Cardiac muscle cell (in vitro differentiated cells and primary cell): ENCODE measurements at regions not wholly inside any gene's neighbourhood (a gene's known extent, or its start where the extent isn't known, plus 50 kb on each side); places are given as distances from the start of the nearest gene placed in this dataset.

Source experiments
- DNase-seq, 2 donors: peaks; one replicate each; pipeline versions ENCODE4 v3.0.0 to v3.0.0-alpha.2; 2010 to 2017; ENCODE audit warnings: low read depth in 1 of 2, low spot score in 1 of 2
- H3K27ac ChIP-seq: fragments of 200-600 bp; sonication (generic); 2 replicates; pipeline ENCODE4 v1.5.1; 2016
- H3K27me3 ChIP-seq: fragments of 200-600 bp; sonication (generic); 2 replicates; pipeline ENCODE4 v1.6.0; 2016; ENCODE audit warnings: control low read depth
- H3K36me3 ChIP-seq: fragments of 200-600 bp; sonication (generic); 2 replicates; pipeline ENCODE4 v1.5.1; 2016; ENCODE audit warnings: control low read depth
- H3K4me1 ChIP-seq: fragments of 200-600 bp; sonication (generic); 2 replicates; pipeline ENCODE4 v1.8.1; 2017; ENCODE audit warnings: low read depth, mild to moderate bottlenecking, mixed run types
- H3K4me3 ChIP-seq: fragments of 200-600 bp; sonication (generic); 2 replicates; pipeline ENCODE4 v1.5.1; 2016; ENCODE audit warnings: mild to moderate bottlenecking
- H3K9me3 ChIP-seq: fragments of 200-600 bp; sonication (generic); 2 replicates; pipeline ENCODE4 v1.5.1; 2017; ENCODE audit warnings: low read depth, mild to moderate bottlenecking, control low read depth
- TF ChIP-seq, protein P1 (sequence below): IDR thresholded peaks from 2 replicates; pipeline ENCODE4 v1.5.1; 2012; ENCODE audit warnings: low read depth, mild to moderate bottlenecking, low read length

DNA sequence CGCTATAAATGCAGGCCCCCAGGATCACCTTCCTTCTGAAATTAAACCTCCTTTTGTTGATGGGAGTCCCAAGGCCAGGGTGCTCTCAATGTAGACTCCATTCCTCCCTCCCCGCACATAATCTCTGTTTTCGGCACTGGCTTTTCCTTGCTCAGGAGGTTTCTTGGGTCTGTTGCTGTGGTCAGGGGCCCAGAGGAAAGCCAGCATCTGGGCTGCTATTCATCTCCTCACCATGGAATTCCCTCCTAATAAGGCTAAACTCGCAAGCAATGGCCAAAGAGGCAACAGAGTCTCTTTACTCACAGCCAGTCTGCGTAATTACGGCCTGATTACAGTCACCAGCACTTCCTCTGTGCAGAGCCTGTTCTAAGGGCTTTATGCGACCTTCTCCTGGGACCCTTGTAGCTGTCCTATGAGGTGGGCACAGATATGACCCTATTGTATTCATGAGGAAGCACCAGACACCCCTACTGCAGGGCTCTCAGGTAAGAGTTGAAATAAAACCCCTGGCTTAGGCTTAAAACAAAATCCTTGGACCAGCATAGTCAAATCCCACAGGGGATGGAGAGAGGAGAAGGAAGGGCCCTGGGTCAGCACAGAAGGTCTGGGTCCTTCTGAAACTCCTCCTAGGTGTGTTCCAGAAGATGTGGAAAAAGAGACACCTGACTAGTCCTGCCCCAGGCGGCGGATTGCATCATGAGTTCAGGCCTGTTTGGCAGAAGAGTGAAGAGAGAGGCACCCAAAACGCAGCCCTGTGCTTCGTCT lies 105.0 kb upstream of the SH3BP4 start:
- no peak overlapping the region for H3K4me3 ChIP-seq
- H3K27ac ChIP-seq, result no peak overlapping the region
- no peaks in the 10 kb centered on the region for H3K27me3 ChIP-seq
- H3K9me3 ChIP-seq, result no peaks in the 10 kb centered on the region
- no peaks in the 10 kb centered on the region for H3K36me3 ChIP-seq
- TF ChIP-seq, protein P1, sequence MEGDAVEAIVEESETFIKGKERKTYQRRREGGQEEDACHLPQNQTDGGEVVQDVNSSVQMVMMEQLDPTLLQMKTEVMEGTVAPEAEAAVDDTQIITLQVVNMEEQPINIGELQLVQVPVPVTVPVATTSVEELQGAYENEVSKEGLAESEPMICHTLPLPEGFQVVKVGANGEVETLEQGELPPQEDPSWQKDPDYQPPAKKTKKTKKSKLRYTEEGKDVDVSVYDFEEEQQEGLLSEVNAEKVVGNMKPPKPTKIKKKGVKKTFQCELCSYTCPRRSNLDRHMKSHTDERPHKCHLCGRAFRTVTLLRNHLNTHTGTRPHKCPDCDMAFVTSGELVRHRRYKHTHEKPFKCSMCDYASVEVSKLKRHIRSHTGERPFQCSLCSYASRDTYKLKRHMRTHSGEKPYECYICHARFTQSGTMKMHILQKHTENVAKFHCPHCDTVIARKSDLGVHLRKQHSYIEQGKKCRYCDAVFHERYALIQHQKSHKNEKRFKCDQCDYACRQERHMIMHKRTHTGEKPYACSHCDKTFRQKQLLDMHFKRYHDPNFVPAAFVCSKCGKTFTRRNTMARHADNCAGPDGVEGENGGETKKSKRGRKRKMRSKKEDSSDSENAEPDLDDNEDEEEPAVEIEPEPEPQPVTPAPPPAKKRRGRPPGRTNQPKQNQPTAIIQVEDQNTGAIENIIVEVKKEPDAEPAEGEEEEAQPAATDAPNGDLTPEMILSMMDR, result no peak
- H3K4me1 ChIP-seq, result peaks cover 30% of the 10 kb centered on the region
- DNase-seq, result no peak

DNA sequence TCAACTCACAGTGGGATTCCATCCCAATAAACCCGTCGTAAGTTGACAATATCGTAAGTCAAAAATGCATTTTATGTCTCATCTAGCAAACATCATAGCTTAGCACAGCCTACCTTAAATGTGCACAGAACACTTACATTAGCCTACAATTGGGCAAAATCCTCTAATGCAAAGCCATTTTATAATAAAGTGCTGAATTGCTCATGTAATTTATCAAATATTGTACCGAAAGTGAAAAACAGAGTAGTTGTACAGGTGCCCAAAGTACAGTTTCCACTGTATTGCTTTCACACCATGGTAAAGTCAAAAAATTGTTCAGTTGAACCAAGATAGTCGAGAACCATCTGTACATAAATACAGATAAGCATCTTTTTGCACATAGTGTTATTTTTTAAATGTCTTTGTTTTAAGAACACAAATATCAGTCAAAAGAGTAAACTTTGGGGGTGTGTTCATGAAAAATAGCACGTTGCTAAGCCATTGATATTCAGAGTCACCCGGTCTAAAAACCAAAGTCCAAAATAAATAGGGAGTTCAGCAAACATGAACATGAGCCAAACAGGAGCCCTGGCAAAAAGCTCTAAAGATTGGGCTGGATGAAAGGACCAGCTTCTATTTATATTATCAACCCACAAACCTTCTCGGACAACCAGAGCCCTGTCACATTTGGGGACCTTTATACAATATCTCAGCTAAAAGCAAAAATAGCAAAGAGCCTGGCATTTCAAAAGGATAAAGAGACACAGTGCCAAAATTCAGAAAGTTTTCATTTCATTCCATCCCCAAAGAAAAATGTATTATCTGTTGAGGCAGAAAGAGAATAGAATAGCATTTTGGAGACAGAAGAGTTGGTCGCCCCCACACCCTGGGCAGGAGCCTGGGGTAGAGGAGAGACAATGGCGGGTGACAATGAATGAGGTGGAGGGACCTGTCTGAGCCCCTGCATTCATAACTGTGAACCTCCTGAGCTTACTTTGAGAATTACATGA lies 105.9 kb upstream of the SH3BP4 start:
- TF ChIP-seq, protein P1, result no peak
- Histone ChIP-seq H3K4me1 (peaks cover 26% of the 10 kb centered on the region), H3K27ac (no peak overlapping the region), H3K36me3 (no peaks in the 10 kb centered on the region), H3K27me3 (no peaks in the 10 kb centered on the region), H3K4me3 (no peak overlapping the region), H3K9me3 (no peaks in the 10 kb centered on the region)
- DNase-seq, result no peak

DNA sequence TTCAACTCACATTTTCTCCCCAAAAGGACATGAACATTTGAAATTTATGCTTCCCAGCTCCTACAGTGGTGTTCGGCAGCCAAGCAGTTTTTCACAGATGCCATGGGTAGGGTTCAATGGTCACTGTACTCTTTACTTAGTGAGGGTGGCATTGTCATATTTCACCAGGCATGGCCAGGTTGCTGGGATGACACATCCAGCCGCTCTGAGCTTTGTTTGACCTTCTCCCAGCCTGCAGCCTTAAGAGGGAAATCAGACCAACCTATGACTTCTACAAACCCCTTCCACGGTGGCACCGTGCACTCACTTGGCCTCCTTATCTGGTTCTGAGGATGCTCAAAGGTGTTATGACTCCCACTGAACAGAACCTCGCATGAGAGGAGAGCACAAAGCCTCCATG lies 108.4 kb upstream of the SH3BP4 start:
- TF ChIP-seq, protein P1, result no peak
- Histone ChIP-seq H3K9me3 (no peaks in the 10 kb centered on the region), H3K4me1 (peaks cover 13% of the 10 kb centered on the region), H3K27ac (no peak overlapping the region), H3K27me3 (no peaks in the 10 kb centered on the region), H3K36me3 (no peaks in the 10 kb centered on the region), H3K4me3 (no peak overlapping the region)
- no peak for DNase-seq

DNA sequence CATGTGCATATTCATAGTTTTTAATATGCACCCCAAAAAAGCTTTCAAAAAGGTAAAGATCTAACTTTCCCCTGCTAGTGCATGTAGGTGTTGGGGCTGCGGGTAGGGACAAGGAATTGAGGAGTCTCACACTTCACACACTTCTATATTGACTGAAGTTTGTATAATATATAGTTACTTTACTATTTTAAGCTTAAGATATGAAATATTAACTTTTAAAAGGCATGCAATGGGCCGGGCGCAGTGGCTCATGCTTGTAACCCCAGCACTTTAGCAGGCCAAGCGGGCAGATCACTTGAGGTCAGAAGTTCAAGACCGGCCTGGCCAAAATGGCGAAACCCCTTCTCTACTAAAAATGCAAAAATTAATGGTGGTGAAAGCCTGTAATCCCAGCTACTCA lies 109.1 kb upstream of the SH3BP4 start:
- no peaks in the 10 kb centered on the region for H3K36me3 ChIP-seq
- no peak overlapping the region for H3K27ac ChIP-seq
- DNase-seq, result no peak
- peaks cover 11% of the 10 kb centered on the region for H3K4me1 ChIP-seq
- TF ChIP-seq, protein P1, result no peak
- H3K4me3 ChIP-seq, result no peak overlapping the region
- no peaks in the 10 kb centered on the region for H3K9me3 ChIP-seq
- no peaks in the 10 kb centered on the region for H3K27me3 ChIP-seq

DNA sequence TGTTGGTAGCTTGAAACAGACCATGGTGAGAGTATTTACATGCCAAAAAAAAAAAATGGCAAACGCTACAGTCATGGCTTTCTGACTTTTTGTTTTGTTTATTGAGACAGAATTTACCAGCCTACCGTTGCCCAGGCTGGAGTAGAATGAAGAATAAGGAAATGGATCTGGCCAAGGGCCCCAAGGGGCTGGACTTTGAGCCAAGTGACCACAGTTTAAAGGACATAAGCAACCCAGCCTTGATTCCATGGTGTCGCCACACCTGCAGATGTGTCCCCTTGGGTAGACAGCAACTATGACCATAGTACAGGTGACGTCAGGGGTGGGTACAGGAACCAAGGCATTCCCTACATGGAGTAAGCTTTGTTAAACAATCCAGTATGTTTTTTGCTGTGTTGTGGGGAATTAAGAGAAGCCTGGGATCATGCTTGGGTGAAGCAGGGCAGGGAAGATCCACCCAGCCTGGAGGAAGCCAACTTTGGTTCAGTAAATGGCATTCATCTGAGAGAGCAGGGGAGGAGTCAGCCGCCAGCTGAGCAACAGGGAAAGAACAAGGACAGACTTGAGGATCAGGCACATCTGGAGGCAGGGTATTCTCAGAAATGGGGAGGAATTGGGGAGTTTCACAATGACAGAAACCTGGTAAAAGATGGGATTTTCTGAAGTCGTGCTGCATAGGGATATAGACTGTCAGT lies 110.3 kb upstream of the SH3BP4 start:
- H3K4me1 ChIP-seq, result peaks cover 11% of the 10 kb centered on the region
- H3K4me3 ChIP-seq, result no peak overlapping the region
- no peaks in the 10 kb centered on the region for H3K9me3 ChIP-seq
- TF ChIP-seq, protein P1, result no peak
- H3K27ac ChIP-seq, result no peak overlapping the region
- no peaks in the 10 kb centered on the region for H3K36me3 ChIP-seq
- H3K27me3 ChIP-seq, result no peaks in the 10 kb centered on the region
- DNase-seq, result no peak
